K562 (cell line): ENCODE measurements at regions not wholly inside any gene's neighbourhood (a gene's known extent, or its start where the extent isn't known, plus 50 kb on each side); places are given as distances from the start of the nearest gene placed in this dataset.

Experiments
- E2F4 ChIP-seq: sonication (generic); formaldehyde crosslinking; IDR thresholded peaks from 2 replicates; pipeline ENCODE4 v1.8.0; 2022; ENCODE audit warnings: mild to moderate bottlenecking, low read depth, missing genetic modification reagents
- FOXP1 ChIP-seq: sonication (generic); formaldehyde crosslinking; IDR thresholded peaks from 2 replicates; pipeline ENCODE4 v1.8.0; 2022; ENCODE audit warnings: mild to moderate bottlenecking, missing genetic modification reagents
- NFXL1 ChIP-seq: fragments of 450-650 bp; formaldehyde crosslinking; IDR thresholded peaks from 2 replicates; pipeline ENCODE4 v1.4.0; 2021; ENCODE audit warnings: mild to moderate bottlenecking
- NONO ChIP-seq, 2 experiments: fragments of 200-400 bp in 1 of 2; fragments of 450-650 bp in 1 of 2; formaldehyde crosslinking in 1 of 2; IDR thresholded peaks; 2 replicates each; pipeline ENCODE4 v1.6.1; 2017; ENCODE audit warnings: low read depth in 2 of 2, mild to moderate bottlenecking in 2 of 2, moderate library complexity in 2 of 2, low read length in 1 of 2
- RERE ChIP-seq: sonication (generic); formaldehyde crosslinking; IDR thresholded peaks from 2 replicates; pipeline ENCODE4 v1.8.0; 2023; ENCODE audit warnings: missing genetic modification reagents, mild to moderate bottlenecking, borderline replicate concordance
- SAP30 ChIP-seq: fragments of 200-600 bp; sonication (generic); IDR thresholded peaks from 2 replicates; pipeline ENCODE4 v1.6.1; 2012; ENCODE audit warnings: borderline replicate concordance, low read depth, mild to moderate bottlenecking, moderate library complexity, low read length, control low read depth, inconsistent platforms; ENCODE audit not compliant: insufficient read depth, poor library complexity, severe bottlenecking
- TSHZ1 ChIP-seq: fragments of 250-450 bp; sonication (Bioruptor Pico); IDR thresholded peaks from 2 replicates; pipeline ENCODE4 v1.4.0; 2020; ENCODE audit warnings: mild to moderate bottlenecking, moderate library complexity
- ZNF232 ChIP-seq: sonication (generic); formaldehyde crosslinking; IDR thresholded peaks from 2 replicates; pipeline ENCODE4 v1.8.0; 2022; ENCODE audit warnings: mild to moderate bottlenecking, missing genetic modification reagents
- ZNF384 ChIP-seq: IDR thresholded peaks from 2 replicates; pipeline ENCODE4 v1.6.1; 2012; ENCODE audit warnings: low read depth, low read length, improper control_type of control experiment

GRCh38 chr5:4901305-4901811 lies 238.8 kb upstream of the ADAMTS16 start (continued):
- TF ChIP-seq TSHZ1 (CRISPR knock-in tag), result no peak
- no peak for TF ChIP-seq NONO (IDR thresholded peaks at IDR 0.05; ENCODE audit: low read depth in 2 of 2, low read length in 1 of 2)
- TF ChIP-seq NFXL1 (CRISPR knock-in tag), result no peak
- TF ChIP-seq FOXP1, result no peak
- TF ChIP-seq ZNF232 (CRISPR knock-in tag), result no peak
- TF ChIP-seq E2F4 (CRISPR knock-in tag), result no peak
- TF ChIP-seq ZNF384, result no peak
- no peak for TF ChIP-seq SAP30
- no peak for TF ChIP-seq RERE (CRISPR knock-in tag)
